Left colon (tissue), 2 donors: ENCODE measurements at regions not wholly inside any gene's neighbourhood (a gene's known extent, or its start where the extent isn't known, plus 50 kb on each side); places are given as distances from the start of the nearest gene placed in this dataset.

Experiments
- ATAC-seq: fragments of 200-7000 bp; cut with Tn5 transposase; one replicate; pipeline ENCODE4 v1.9.1; 2020; ENCODE audit warnings: mild to moderate bottlenecking, moderate library complexity
- DNase-seq, 2 donors: peaks; one replicate each; pipeline ENCODE4 v3.0.0-alpha.2; 2020
- intact Hi-C, 2 donors: fragments of 100-400 bp; cut with DNase I in 1 of 2; cut with micrococcal nuclease in 1 of 2; formaldehyde crosslinking; loops; one replicate each; pipeline versions ENCODE4 v1.11.2 to v1.14.0; 2022; cut with DNase I, micrococcal nuclease
- donor health status: DM: no; HTN: no; CAD: no.
- donor health status: DM: yes; HTN: yes; CAD: no.

- ATAC-seq (no peak), DNase-seq (no peak)
- intact Hi-C loops: no loop called here
Observed at GRCh38 chr11:32006799-32007388, 84.0 kb upstream of the RCN1 start.

- no peak for ATAC-seq
- intact Hi-C loops: no loop called here
- no peak for DNase-seq
Observed at GRCh38 chr11:32005786-32006416, 85.0 kb upstream of the RCN1 start.

- intact Hi-C loops: no loop called here
- no peak for ATAC-seq
- DNase-seq: no peak
Observed at GRCh38 chr11:32003335-32003734, 87.5 kb upstream of the RCN1 start.

GRCh38 chr11:32002311-32002710 is 88.6 kb upstream of the RCN1 start:
- intact Hi-C loops: no loop called here
- no peak for DNase-seq
- ATAC-seq: no peak

GRCh38 chr11:31997955-31998354 is 92.9 kb upstream of the RCN1 start:
- no peak for ATAC-seq
- no peak for DNase-seq
- intact Hi-C loops: no loop called here

- DNase-seq (no peak), ATAC-seq (no peak)
- intact Hi-C loops: no loop called here
Observed at GRCh38 chr11:31996159-31996881, 94.6 kb upstream of the RCN1 start.

- DNase-seq (no peak), ATAC-seq (no peak)
- intact Hi-C loops: no loop called here
Observed at GRCh38 chr11:31995525-31996094, 95.3 kb upstream of the RCN1 start.

- DNase-seq (no peak), ATAC-seq (no peak)
- intact Hi-C loops: no loop called here
Observed at GRCh38 chr11:31995032-31995431, 95.8 kb upstream of the RCN1 start.

- DNase-seq (no peak), ATAC-seq (no peak)
- intact Hi-C loops: no loop called here
Observed at GRCh38 chr11:31987118-31988005, 103.5 kb upstream of the RCN1 start.

GRCh38 chr11:31986201-31986889 is 104.5 kb upstream of the RCN1 start:
- DNase-seq (no peak), ATAC-seq (no peak)
- intact Hi-C loops: no loop called here

GRCh38 chr11:31981457-31981856 is 109.4 kb upstream of the RCN1 start:
- ATAC-seq (no peak), DNase-seq (no peak)
- intact Hi-C loops: no loop called here

GRCh38 chr11:31977343-31977742 is 113.5 kb upstream of the RCN1 start:
- intact Hi-C loops: no loop called here
- no peak for DNase-seq
- ATAC-seq: no peak

GRCh38 chr11:31974366-31975136 is 116.3 kb upstream of the RCN1 start:
- intact Hi-C loops: no loop called here
- DNase-seq (no peak), ATAC-seq (no peak)

- ATAC-seq (no peak), DNase-seq (no peak)
- intact Hi-C loops: no loop called here
Observed at GRCh38 chr11:31973172-31973571, 117.7 kb upstream of the RCN1 start.

GRCh38 chr11:31972623-31973022 is 118.3 kb upstream of the RCN1 start:
- intact Hi-C loops: no loop called here
- DNase-seq (no peak), ATAC-seq (no peak)

- intact Hi-C loops: no loop called here
Observed at GRCh38 chr11:31969359-31969702, 121.5 kb upstream of the RCN1 start.

GRCh38 chr11:31968461-31969358 is 122.2 kb upstream of the RCN1 start:
- DNase-seq (no peak), ATAC-seq (no peak)
- intact Hi-C loops: no loop called here

More at GRCh38 chr11:31969359-31969702, 121.5 kb upstream of the RCN1 start:
- ATAC-seq (no peak), DNase-seq (no peak)
